NB4 (cell line): ENCODE measurements at regions not wholly inside any gene's neighbourhood (a gene's known extent, or its start where the extent isn't known, plus 50 kb on each side); places are given as distances from the start of the nearest gene placed in this dataset.

Source experiments
- CTCF ChIP-seq: IDR thresholded peaks from one replicate; pipeline ENCODE4 v1.5.1; 2012; ENCODE audit warnings: low read depth, low read length
- POLR2A ChIP-seq: IDR thresholded peaks from 2 replicates; pipeline ENCODE4 v1.6.1; 2011; ENCODE audit warnings: mild to moderate bottlenecking; ENCODE audit not compliant: insufficient read length; ENCODE audit errors: extremely low read depth
- TF ChIP-seq, protein P1 (sequence below): IDR thresholded peaks from 2 replicates; pipeline ENCODE4 v1.6.1; 2011; ENCODE audit warnings: low read depth, low read length

GRCh38 chr6:63486196-63486595 lies 86.1 kb upstream of the LOC128125822 start:
- TF ChIP-seq CTCF (no peak), POLR2A (no peak)
- TF ChIP-seq, protein P1, sequence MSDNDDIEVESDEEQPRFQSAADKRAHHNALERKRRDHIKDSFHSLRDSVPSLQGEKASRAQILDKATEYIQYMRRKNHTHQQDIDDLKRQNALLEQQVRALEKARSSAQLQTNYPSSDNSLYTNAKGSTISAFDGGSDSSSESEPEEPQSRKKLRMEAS: no peak
